GDM1 (cell line): ENCODE measurements at regions not wholly inside any gene's neighbourhood (a gene's known extent, or its start where the extent isn't known, plus 50 kb on each side); places are given as distances from the start of the nearest gene placed in this dataset.

Experiments
- DNase-seq: peaks from one replicate; lab custom pipeline; 2025; lab: John Stamatoyannopoulos, UW

- no peak for DNase-seq
Observed at GRCh38 chr11:112401036-112401769, 140.5 kb upstream of the PLET1 start.

GRCh38 chr11:112403432-112403831 is 142.8 kb upstream of the PLET1 start:
- no peak for DNase-seq

- DNase-seq = no peak
Observed at GRCh38 chr11:112404112-112404511, 143.5 kb upstream of the PLET1 start.

GRCh38 chr11:112408517-112408916 is 147.9 kb upstream of the PLET1 start:
- no peak for DNase-seq

GRCh38 chr11:112410325-112410724 is 149.7 kb upstream of the PLET1 start:
- no peak for DNase-seq

GRCh38 chr11:112412383-112412782 is 151.7 kb upstream of the PLET1 start:
- no peak for DNase-seq

GRCh38 chr11:112417339-112417738 is 156.7 kb upstream of the PLET1 start:
- DNase-seq = no peak

GRCh38 chr11:112418438-112418837 is 157.8 kb upstream of the PLET1 start:
- no peak for DNase-seq

- no peak for DNase-seq
Observed at GRCh38 chr11:112421879-112422278, 161.2 kb upstream of the PLET1 start.

GRCh38 chr11:112425121-112425520 is 164.5 kb upstream of the PLET1 start:
- no peak for DNase-seq

GRCh38 chr11:112437096-112437495 is 176.4 kb upstream of the PLET1 start:
- DNase-seq = no peak

GRCh38 chr11:112439614-112440013 is 179.0 kb upstream of the PLET1 start:
- DNase-seq = no peak

GRCh38 chr11:112440518-112440917 is 179.9 kb upstream of the PLET1 start:
- no peak for DNase-seq

- DNase-seq = no peak
Observed at GRCh38 chr11:112448168-112448567, 187.5 kb upstream of the PLET1 start.

- DNase-seq = no peak
Observed at GRCh38 chr11:112448806-112449205, 188.1 kb upstream of the PLET1 start.

GRCh38 chr11:112451250-112451649 is 190.6 kb upstream of the PLET1 start:
- DNase-seq = no peak

- DNase-seq = no peak
Observed at GRCh38 chr11:112453601-112454577, 193.2 kb upstream of the PLET1 start.

- DNase-seq = no peak
Observed at GRCh38 chr11:112454841-112455240, 194.2 kb upstream of the PLET1 start.

GRCh38 chr11:112455791-112456190 is 195.1 kb upstream of the PLET1 start:
- no peak for DNase-seq

- no peak for DNase-seq
Observed at GRCh38 chr11:112457532-112457931, 196.9 kb upstream of the PLET1 start.

GRCh38 chr11:112459001-112459400 is 198.3 kb upstream of the PLET1 start:
- no peak for DNase-seq

GRCh38 chr11:112460141-112460540 is 199.5 kb upstream of the PLET1 start:
- DNase-seq = no peak

- no peak for DNase-seq
Observed at GRCh38 chr11:112464949-112465348, 204.3 kb upstream of the PLET1 start.
